Esophagus squamous epithelium (tissue), 5 donors: ENCODE measurements at regions not wholly inside any gene's neighbourhood (a gene's known extent, or its start where the extent isn't known, plus 50 kb on each side); places are given as distances from the start of the nearest gene placed in this dataset.

Experiments used
- DNase-seq: peaks from one replicate; lab custom pipeline; 2025; lab: John Stamatoyannopoulos, UW
- H3K27ac ChIP-seq, 4 donors: fragments of 200-600 bp; sonication (generic); one replicate each; pipeline ENCODE4 v1.5.1; 2016 to 2019; ENCODE audit warnings: mild to moderate bottlenecking in 1 of 4
- H3K27me3 ChIP-seq, 4 donors: fragments of 200-600 bp; sonication (generic); 1 replicate in 3 of 4; 2 replicates in 1 of 4; pipeline versions ENCODE4 v1.5.1 to v1.6.0; 2017 to 2021; ENCODE audit warnings: antibody characterized with exemption in 1 of 4
- H3K36me3 ChIP-seq, 3 donors: fragments of 200-600 bp; sonication (generic); one replicate each; pipeline ENCODE4 v1.5.1; 2016 to 2019
- H3K4me1 ChIP-seq, 3 donors: fragments of 200-600 bp; sonication (generic); one replicate each; pipeline ENCODE4 v1.5.1; 2017 to 2019
- H3K4me3 ChIP-seq, 4 donors: fragments of 200-600 bp; sonication (generic); 1 replicate in 3 of 4; 2 replicates in 1 of 4; pipeline ENCODE4 v1.5.1; 2016 to 2019; ENCODE audit warnings: mild to moderate bottlenecking in 2 of 4, moderate library complexity in 1 of 4
- H3K9me3 ChIP-seq, 3 donors: fragments of 200-600 bp; sonication (generic); one replicate each; pipeline ENCODE4 v1.5.1; 2016 to 2019
- POLR2A ChIP-seq, 4 donors: fragments of 450-650 bp; IDR thresholded peaks; one replicate each; pipeline ENCODE4 v1.6.1; 2017; ENCODE audit warnings: antibody characterized with exemption in 4 of 4, mild to moderate bottlenecking in 4 of 4, moderate library complexity in 3 of 4
- WGBS, 2 donors: methylation state at CpG; one replicate each; pipeline ENCODE4 v1.1.5; 2018; 5-methylcytosine and 5-hydroxymethylcytosine counted together
- intact Hi-C: fragments of 100-400 bp; cut with DNase I; formaldehyde crosslinking; loops from one replicate; pipeline ENCODE4 v1.15.0; 2022
- TF ChIP-seq, protein P1 (sequence below), 6 experiments: fragments of 450-650 bp in 4 of 6; fragments of 200-600 bp in 2 of 6; sonication (generic) in 2 of 6; IDR thresholded peaks; one replicate each; pipeline ENCODE4 v1.5.1; 2016 to 2019; ENCODE audit warnings: antibody characterized with exemption in 6 of 6, mild to moderate bottlenecking in 4 of 6, moderate library complexity in 4 of 6
- donor health status: DM: yes; HTN: yes; CAD: no.

DNA sequence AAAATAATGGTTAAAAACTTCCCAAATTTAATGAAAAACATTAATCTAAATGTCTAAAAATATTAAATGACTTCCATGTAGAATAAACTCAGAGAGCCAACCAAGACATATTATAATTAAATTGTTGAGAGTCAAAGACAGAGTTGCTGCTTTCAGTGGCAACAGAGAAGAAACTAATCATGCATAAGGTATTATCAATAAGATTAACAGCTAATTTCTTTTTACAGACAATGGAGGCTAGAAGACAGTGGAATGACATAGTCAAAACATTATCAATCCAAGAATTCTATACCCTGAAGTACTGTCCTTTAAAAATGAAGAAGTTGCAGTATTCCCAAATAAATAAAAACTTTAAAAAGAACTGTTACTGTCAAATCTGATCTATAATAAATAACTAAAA lies 268.7 kb downstream of the IRX2 start:
- Histone ChIP-seq H3K4me1 (no peaks in the 10 kb centered on the region), H3K9me3 (peaks cover 0 to 16% (median 0%) of the 10 kb centered on the region in 3 donors), H3K27ac (no peak overlapping the region), H3K36me3 (no peaks in the 10 kb centered on the region), H3K27me3 (no peaks in the 10 kb centered on the region), H3K4me3 (no peak overlapping the region)
- intact Hi-C loops, result no loop called here
- no peak for TF ChIP-seq POLR2A (IDR thresholded peaks at IDR 0.05)
- DNase-seq, result no peak

DNA sequence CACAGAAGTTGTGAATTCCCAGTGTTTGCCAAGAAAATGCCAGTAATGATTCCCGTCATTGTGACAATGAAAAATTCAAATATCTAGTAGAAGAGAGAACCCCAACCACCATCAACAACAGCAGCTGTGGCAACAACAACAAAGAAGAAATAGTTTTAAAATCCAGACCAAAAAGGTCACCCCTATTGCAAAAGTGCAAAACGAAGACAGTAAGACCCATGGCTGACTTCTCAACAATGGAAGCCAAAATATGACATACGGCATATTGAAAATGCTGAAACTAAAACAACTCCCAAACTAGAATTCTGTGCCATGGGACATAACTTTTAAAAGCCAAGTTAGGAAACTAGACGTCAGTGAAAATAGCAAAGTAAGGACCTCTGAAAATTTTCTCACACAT lies 270.6 kb downstream of the IRX2 start:
- Histone ChIP-seq H3K36me3 (no peaks in the 10 kb centered on the region), H3K9me3 (peaks cover 0 to 16% (median 0%) of the 10 kb centered on the region in 3 donors), H3K4me1 (no peaks in the 10 kb centered on the region), H3K27ac (no peak overlapping the region), H3K27me3 (no peaks in the 10 kb centered on the region), H3K4me3 (no peak overlapping the region)
- intact Hi-C loops, result no loop called here
- WGBS, 2 donors, result 63% methylated on average over 4 of the region's 4 CpGs
- DNase-seq, result no peak
- TF ChIP-seq, protein P1, sequence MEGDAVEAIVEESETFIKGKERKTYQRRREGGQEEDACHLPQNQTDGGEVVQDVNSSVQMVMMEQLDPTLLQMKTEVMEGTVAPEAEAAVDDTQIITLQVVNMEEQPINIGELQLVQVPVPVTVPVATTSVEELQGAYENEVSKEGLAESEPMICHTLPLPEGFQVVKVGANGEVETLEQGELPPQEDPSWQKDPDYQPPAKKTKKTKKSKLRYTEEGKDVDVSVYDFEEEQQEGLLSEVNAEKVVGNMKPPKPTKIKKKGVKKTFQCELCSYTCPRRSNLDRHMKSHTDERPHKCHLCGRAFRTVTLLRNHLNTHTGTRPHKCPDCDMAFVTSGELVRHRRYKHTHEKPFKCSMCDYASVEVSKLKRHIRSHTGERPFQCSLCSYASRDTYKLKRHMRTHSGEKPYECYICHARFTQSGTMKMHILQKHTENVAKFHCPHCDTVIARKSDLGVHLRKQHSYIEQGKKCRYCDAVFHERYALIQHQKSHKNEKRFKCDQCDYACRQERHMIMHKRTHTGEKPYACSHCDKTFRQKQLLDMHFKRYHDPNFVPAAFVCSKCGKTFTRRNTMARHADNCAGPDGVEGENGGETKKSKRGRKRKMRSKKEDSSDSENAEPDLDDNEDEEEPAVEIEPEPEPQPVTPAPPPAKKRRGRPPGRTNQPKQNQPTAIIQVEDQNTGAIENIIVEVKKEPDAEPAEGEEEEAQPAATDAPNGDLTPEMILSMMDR (IDR thresholded peaks at IDR 0.05), result no peak
- no peak for TF ChIP-seq POLR2A (IDR thresholded peaks at IDR 0.05)

DNA sequence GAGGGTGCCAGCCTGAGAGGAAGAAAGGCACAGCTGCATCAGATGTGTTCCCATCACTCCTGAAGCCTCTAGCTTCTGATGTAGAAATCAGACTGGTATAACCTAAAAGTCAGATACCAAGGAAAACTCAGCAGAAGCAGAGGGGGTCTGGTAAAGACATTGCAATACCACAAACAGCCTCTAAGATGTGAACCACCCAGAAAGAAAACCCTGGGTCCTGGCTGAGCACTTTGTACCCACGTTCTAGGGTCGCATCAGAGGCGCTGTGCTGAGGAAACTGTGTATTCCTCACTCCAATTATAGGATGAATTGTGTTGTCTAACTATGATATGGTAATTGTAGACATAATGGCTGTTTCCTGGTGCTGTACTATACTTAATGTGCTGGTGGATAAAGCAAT lies 275.6 kb downstream of the IRX2 start:
- H3K36me3 ChIP-seq, result no peaks in the 10 kb centered on the region
- H3K27me3 ChIP-seq, result no peaks in the 10 kb centered on the region
- no peak for TF ChIP-seq POLR2A (IDR thresholded peaks at IDR 0.05)
- TF ChIP-seq, protein P1 (IDR thresholded peaks at IDR 0.05), result no peak
- no peak overlapping the region for H3K4me3 ChIP-seq
- intact Hi-C loops, result no loop called here
- 64 to 82% methylated on average over 3 of the region's 3 CpGs for WGBS, 2 donors
- no peaks in the 10 kb centered on the region for H3K4me1 ChIP-seq
- H3K9me3 ChIP-seq, result no peaks in the 10 kb centered on the region
- no peak for DNase-seq
- H3K27ac ChIP-seq, result no peak overlapping the region

DNA sequence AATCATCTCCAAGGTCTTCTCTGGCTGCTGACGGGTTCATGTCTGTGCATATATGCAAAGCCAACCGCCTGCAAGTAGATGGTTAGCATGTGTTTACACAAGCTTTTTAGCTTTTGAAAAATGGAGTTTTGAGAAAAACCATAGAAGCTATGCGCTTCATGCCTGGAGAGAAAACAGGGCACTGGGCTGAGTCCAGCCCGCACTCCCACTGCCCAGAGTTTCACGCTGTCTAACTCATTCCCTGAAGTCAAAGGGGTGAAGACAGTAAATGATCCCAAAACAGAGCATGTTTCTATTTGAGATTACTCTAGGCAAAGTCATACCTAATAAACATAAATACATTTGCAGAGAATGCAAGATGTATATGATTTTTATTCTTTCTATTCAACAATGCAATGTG lies 278.8 kb downstream of the IRX2 start:
- no peaks in the 10 kb centered on the region for H3K36me3 ChIP-seq
- no peaks in the 10 kb centered on the region for H3K27me3 ChIP-seq
- DNase-seq, result no peak
- H3K9me3 ChIP-seq, result no peaks in the 10 kb centered on the region
- H3K27ac ChIP-seq, result no peak overlapping the region
- H3K4me3 ChIP-seq, result no peak overlapping the region
- 34 to 39% methylated on average over 4 to 5 of the region's 5 CpGs for WGBS, 2 donors
- TF ChIP-seq POLR2A (IDR thresholded peaks at IDR 0.05), result no peak
- TF ChIP-seq, protein P1 (IDR thresholded peaks at IDR 0.05), result no peak
- intact Hi-C loops, result no loop called here
- no peaks in the 10 kb centered on the region for H3K4me1 ChIP-seq

DNA sequence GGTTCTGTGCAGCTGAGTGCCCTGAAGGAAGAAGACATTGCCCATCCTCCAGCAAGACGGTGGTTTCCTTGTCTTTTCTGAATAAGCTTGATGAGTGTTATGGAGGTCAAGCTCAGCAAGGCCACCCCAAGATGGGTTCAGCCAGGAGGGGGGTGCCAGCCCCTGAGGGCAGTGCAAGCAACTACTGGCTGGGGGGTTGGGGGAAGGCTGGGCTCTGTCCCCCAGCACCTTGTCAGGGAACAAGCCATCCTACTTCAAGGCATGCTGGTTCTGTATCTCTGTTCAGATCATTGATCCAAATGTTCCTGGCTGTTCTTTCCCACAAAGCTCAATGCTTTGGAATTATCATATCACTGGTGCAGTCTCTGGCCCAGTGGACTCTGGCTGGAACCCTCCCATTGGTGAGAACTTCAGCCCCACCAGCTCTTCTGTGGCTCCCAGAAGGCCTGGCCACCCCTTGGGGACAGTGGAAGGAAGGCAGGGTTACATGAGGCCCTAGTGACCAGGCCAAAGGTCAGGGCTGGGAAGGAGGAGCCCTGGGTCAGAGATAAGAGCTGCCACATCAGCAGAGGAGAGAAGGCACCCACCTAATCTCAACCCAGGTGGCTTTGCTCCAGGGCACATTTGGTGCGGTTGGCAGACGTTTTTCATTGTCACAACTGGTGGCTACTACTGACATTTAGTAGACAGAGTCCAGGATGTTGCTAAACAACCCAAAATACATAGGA lies 280.2 kb downstream of the IRX2 start:
- intact Hi-C loops, result no loop called here
- Histone ChIP-seq H3K4me1 (no peaks in the 10 kb centered on the region), H3K27ac (no peak overlapping the region), H3K36me3 (no peaks in the 10 kb centered on the region), H3K9me3 (no peaks in the 10 kb centered on the region), H3K4me3 (no peak overlapping the region), H3K27me3 (peaks cover 0 to 6% (median 0%) of the 10 kb centered on the region in 4 donors)
- no peak for DNase-seq
- TF ChIP-seq POLR2A (IDR thresholded peaks at IDR 0.05), result no peak
- 52 to 80% methylated on average over 3 of the region's 3 CpGs for WGBS, 2 donors

DNA sequence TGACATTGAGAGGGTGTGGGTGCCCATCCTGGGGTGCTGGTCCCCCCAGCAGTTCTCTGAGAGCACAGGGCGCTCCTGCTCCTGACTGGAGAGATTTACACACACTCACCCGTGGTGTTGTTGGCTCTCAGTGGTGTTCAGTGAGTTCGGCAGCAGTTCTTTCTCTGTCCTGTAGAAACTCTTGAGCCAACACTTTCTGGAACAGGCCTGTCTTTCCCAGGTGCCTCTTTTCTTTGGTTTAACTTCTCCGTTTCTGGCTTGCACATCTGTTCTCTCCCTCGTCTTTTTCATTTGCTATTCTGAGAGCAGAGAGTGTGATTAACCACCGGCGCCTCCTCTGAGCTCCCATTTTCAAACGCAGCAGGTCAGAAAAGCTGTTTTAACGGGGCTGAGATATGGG lies 284.5 kb downstream of the IRX2 start:
- DNase-seq, result no peak
- intact Hi-C loops, result no loop called here
- TF ChIP-seq POLR2A (IDR thresholded peaks at IDR 0.05), result no peak
- TF ChIP-seq, protein P1 (IDR thresholded peaks at IDR 0.05), result no peak
- Histone ChIP-seq H3K9me3 (no peaks in the 10 kb centered on the region), H3K4me1 (no peaks in the 10 kb centered on the region), H3K36me3 (no peaks in the 10 kb centered on the region), H3K27me3 (peaks cover 0 to 11% (median 0%) of the 10 kb centered on the region in 4 donors), H3K4me3 (no peak overlapping the region), H3K27ac (no peak overlapping the region)
- 56 to 59% methylated on average over 8 of the region's 9 CpGs for WGBS, 2 donors
